BE2C (cell line): ENCODE measurements at regions not wholly inside any gene's neighbourhood (a gene's known extent, or its start where the extent isn't known, plus 50 kb on each side); places are given as distances from the start of the nearest gene placed in this dataset.

Experiments used
- DNase-seq: peaks from one replicate; pipeline ENCODE4 v3.0.0-alpha.2; 2020
- H3K27me3 ChIP-seq: fragments of 250-450 bp; sonication (Bioruptor Pico); 2 replicates; pipeline ENCODE4 v1.5.1; 2020; ENCODE audit warnings: mild to moderate bottlenecking
- H3K36me3 ChIP-seq: fragments of 250-450 bp; sonication (Bioruptor Pico); 2 replicates; pipeline ENCODE4 v1.5.1; 2020; ENCODE audit warnings: mild to moderate bottlenecking
- H3K4me1 ChIP-seq: fragments of 250-450 bp; sonication (Bioruptor Pico); 2 replicates; pipeline ENCODE4 v1.5.1; 2020
- H3K4me3 ChIP-seq: 2 replicates; pipeline ENCODE4 v1.5.1; 2011; ENCODE audit warnings: low read depth, low read length
- H3K9me3 ChIP-seq: fragments of 250-450 bp; sonication (Bioruptor Pico); 2 replicates; pipeline ENCODE4 v1.5.1; 2020
- CTCF ChIP-seq: IDR thresholded peaks from 2 replicates; pipeline ENCODE4 v1.5.1; 2012; ENCODE audit warnings: mild to moderate bottlenecking, low read depth, low read length

GRCh38 chr12:5308216-5308615 lies 123.7 kb upstream of the NTF3 start:
- no peak for DNase-seq
- Histone ChIP-seq H3K27me3 (no peaks in the 10 kb centered on the region), H3K4me3 (no peak overlapping the region), H3K4me1 (no peaks in the 10 kb centered on the region), H3K9me3 (no peaks in the 10 kb centered on the region), H3K36me3 (no peaks in the 10 kb centered on the region)
- no peak for TF ChIP-seq CTCF

DNA sequence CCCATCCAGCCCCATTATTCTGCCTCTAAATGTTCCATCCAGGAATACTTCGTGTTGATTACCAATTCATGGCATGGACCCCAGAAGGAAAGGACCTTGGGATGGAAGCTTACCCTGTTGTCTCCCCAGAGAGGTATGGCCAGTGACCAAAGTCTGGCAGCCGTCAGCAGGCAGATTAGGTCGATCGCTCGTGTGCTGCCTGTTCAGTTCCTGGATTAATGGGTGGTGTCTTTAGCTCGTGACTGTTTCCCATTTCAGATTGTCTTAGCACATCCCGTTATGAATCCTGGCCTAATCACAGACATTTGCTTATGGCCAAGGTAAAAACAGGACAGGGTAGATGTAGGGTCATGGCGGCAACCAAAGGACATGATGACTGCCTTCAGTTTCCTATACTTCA lies 122.9 kb upstream of the NTF3 start:
- DNase-seq = no peak
- H3K36me3 ChIP-seq = no peaks in the 10 kb centered on the region
- TF ChIP-seq CTCF = no peak
- no peaks in the 10 kb centered on the region for H3K9me3 ChIP-seq
- no peaks in the 10 kb centered on the region for H3K4me1 ChIP-seq
- H3K4me3 ChIP-seq = no peak overlapping the region
- no peaks in the 10 kb centered on the region for H3K27me3 ChIP-seq

DNA sequence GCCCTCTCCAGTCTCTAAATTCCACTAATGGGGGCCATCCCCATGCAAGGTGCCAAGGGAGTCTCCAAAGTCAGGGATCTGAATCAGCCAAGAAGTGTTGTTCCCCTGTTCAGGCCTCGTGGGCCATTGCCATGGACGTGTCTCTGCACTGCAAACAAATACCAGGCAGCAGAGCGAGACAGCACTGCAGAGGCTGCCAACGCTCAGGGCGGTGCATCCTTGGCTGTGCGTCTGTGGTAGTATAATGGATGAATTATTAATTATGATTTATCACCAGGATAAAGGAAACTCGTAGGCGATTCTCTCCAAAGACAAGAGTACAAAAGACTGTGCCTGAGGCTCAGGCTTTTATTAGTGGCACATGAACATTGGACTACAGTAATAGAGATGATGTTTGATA lies 122.3 kb upstream of the NTF3 start:
- no peak overlapping the region for H3K4me3 ChIP-seq
- no peaks in the 10 kb centered on the region for H3K9me3 ChIP-seq
- no peak for TF ChIP-seq CTCF
- H3K27me3 ChIP-seq = no peaks in the 10 kb centered on the region
- H3K4me1 ChIP-seq = no peaks in the 10 kb centered on the region
- H3K36me3 ChIP-seq = no peaks in the 10 kb centered on the region
- DNase-seq = peak; percentile 9

DNA sequence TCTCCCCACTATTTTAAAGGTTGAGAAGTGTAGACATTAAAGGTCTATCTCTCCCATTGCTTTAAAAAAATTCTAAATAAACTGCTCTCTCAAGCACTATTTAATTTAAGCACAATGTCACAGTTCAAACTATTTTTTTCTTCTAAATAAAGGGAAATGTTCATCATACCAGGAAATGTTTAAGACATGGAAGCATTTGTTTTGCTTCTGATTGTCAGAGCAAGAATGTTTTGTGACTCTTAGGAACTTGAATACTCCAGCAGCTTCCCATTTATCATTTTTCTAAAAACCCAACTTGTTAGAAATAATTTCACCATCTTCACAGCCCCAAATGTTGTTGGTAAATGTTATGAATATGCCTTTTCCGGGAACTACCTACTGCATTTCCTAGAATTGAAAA lies 121.8 kb upstream of the NTF3 start:
- no peaks in the 10 kb centered on the region for H3K36me3 ChIP-seq
- H3K27me3 ChIP-seq = no peaks in the 10 kb centered on the region
- no peaks in the 10 kb centered on the region for H3K9me3 ChIP-seq
- no peak for TF ChIP-seq CTCF
- no peak overlapping the region for H3K4me3 ChIP-seq
- no peaks in the 10 kb centered on the region for H3K4me1 ChIP-seq
- no peak for DNase-seq

- H3K27me3 ChIP-seq = no peaks in the 10 kb centered on the region
- no peak for DNase-seq
- H3K9me3 ChIP-seq = no peaks in the 10 kb centered on the region
- H3K4me3 ChIP-seq = no peak overlapping the region
- H3K36me3 ChIP-seq = no peaks in the 10 kb centered on the region
- no peaks in the 10 kb centered on the region for H3K4me1 ChIP-seq
- TF ChIP-seq CTCF = no peak
Measured at GRCh38 chr12:5317556-5317955, 114.4 kb upstream of the NTF3 start.

DNA sequence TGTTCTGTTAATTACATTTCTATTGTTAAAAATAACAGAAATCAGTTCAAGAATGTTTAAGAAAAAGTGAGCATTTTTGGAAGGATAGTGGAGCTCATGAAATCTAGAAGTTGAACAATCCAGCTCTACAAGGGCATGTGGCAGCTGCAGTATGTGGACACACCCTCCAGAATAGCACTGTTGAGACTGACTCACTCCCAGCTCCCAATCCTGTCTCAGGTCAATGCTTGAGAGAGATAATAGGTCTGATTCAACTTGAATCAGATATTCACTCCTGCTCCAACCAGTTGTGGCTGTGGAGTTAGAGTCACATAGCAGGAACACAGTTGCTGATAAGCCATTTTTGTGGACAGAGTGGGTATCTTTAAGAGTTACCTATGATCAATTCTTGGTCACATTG lies 113.0 kb upstream of the NTF3 start:
- H3K4me3 ChIP-seq = no peak overlapping the region
- no peak for TF ChIP-seq CTCF
- H3K27me3 ChIP-seq = no peaks in the 10 kb centered on the region
- no peak for DNase-seq
- H3K4me1 ChIP-seq = no peaks in the 10 kb centered on the region
- H3K36me3 ChIP-seq = no peaks in the 10 kb centered on the region
- no peaks in the 10 kb centered on the region for H3K9me3 ChIP-seq
